ENCODE measurements at regions not wholly inside any gene's neighbourhood (a gene's known extent, or its start where the extent isn't known, plus 50 kb on each side); places are given as distances from the start of the nearest gene placed in this dataset.

DNA sequence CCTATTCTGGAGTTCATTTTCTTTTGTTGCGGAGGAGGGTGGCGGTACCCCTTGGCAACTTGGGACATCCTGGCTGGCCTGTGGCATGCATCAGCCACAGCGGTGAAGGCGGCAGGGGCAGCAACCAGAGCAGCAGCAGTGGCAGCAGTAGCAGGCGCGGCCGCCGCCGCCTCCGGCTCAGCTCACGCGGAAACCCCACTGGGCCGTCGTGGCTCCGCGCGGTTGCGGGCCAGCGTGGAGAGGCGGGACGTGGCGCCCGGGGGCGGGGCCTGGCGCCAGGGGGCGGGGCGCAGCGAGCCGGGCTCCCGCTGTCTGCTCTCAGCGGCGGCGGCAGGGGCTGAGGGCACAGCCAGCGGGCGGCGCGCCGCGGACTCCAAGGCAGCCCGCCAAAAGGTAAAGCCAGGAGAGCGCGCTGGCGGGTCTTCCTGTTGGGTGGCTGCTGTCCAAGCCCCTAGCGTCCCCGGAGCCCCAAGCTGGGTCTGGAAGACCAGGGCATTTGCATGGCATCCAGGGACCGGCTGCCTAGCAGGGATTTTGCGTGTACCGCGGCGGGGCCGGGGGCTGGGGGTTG, 334.4 kb upstream of the THRB start:
- TF ChIP-seq, protein P1, sequence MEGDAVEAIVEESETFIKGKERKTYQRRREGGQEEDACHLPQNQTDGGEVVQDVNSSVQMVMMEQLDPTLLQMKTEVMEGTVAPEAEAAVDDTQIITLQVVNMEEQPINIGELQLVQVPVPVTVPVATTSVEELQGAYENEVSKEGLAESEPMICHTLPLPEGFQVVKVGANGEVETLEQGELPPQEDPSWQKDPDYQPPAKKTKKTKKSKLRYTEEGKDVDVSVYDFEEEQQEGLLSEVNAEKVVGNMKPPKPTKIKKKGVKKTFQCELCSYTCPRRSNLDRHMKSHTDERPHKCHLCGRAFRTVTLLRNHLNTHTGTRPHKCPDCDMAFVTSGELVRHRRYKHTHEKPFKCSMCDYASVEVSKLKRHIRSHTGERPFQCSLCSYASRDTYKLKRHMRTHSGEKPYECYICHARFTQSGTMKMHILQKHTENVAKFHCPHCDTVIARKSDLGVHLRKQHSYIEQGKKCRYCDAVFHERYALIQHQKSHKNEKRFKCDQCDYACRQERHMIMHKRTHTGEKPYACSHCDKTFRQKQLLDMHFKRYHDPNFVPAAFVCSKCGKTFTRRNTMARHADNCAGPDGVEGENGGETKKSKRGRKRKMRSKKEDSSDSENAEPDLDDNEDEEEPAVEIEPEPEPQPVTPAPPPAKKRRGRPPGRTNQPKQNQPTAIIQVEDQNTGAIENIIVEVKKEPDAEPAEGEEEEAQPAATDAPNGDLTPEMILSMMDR (IDR thresholded peaks at IDR 0.05), result no peak
- intact Hi-C loops (cut with micrococcal nuclease), result no loop called here
- peak overlapping the region; percentile 4 for H3K4me2 ChIP-seq (replicated peaks; ENCODE audit: extremely low read depth, low read length, poor library complexity, severe bottlenecking)
- H4K20me1 ChIP-seq (ENCODE audit: insufficient read depth, low read length), result no peaks in the 10 kb centered on the region
- Mint-ChIP-seq H3K36me3 (no peaks in the 10 kb centered on the region), H3K27ac (no peak overlapping the region), H3K4me3 (peak overlapping the region in 1 of 2 donors; percentile 80), H3K9me3 (peaks cover 0 to 11% (median 5%) of the 10 kb centered on the region in 7 donors), H3K4me1 (peaks cover 2% of the 10 kb centered on the region), H3K27me3 (ENCODE audit: low read depth in 3 of 3) (peaks cover 29 to 44% (median 31%) of the 10 kb centered on the region in 3 donors)
- H3K4me1 ChIP-seq (ENCODE audit: control insufficient read depth in 1 of 2, insufficient read depth in 2 of 2, low read length in 2 of 2), result no peaks in the 10 kb centered on the region
- no peaks in the 10 kb centered on the region for H3K9me3 ChIP-seq (replicated peaks in 1 of 2; ENCODE audit: control insufficient read depth in 1 of 2, insufficient read depth in 1 of 2, low read length in 2 of 2)
- no peak overlapping the region for H3K4me3 ChIP-seq (replicated peaks in 1 of 3; ENCODE audit: low read depth in 2 of 3, low read length in 3 of 3)
- no peak overlapping the region for H2AFZ ChIP-seq (ENCODE audit: insufficient read depth, low read depth, low read length, poor library complexity, severe bottlenecking)
- no peak overlapping the region for H3K27ac ChIP-seq (ENCODE audit: low read depth in 1 of 2, low read length in 2 of 2)
- DNase-seq, result no peak
- H3K36me3 ChIP-seq (replicated peaks in 1 of 2; ENCODE audit: control insufficient read depth in 1 of 2, insufficient read depth in 2 of 2, low read length in 2 of 2), result no peaks in the 10 kb centered on the region
- H3K27me3 ChIP-seq (ENCODE audit: control insufficient read depth in 2 of 2, insufficient read depth in 2 of 2, low read length in 2 of 2), result peaks cover 22 to 34% of the 10 kb centered on the region in 2 donors
- H3K79me2 ChIP-seq (ENCODE audit: insufficient read depth, low read length), result no peaks in the 10 kb centered on the region
- no peak overlapping the region for H3K9ac ChIP-seq (ENCODE audit: insufficient read depth, low read length, poor library complexity, severe bottlenecking)
- 4% methylated on average over 43 of the region's 51 CpGs for WGBS (ENCODE audit: insufficient coverage)

DNA sequence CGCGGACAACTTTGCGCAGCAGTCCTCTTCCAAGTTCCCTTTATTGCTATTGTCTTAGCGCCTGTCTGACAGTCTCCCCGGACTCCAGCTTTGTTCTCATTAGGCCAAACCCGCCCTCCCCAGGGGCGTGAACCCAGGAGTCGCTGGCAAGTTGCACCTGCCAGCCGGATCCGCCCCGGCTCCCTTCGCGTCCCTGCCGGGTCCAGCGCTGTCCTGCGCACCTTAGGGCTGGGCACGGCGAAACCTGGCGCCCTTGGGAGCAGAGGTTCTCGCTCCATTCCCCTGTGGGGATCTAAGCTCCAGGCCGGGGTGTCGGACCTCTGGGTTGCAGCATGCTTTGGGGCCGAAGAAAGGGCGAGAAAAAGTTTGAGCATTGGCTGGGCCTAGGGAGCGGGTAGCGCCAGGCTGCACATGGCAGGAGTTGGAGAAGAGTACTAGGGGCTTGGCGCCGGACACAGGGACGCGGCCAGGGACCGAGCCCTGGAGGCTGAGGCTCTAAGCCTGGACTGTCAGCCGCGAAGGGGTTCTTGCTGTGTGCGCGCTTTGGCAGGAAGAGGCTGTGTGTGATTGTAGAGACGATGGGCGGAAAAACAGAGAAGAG, 335.1 kb upstream of the THRB start:
- H3K9me3 Mint-ChIP-seq, result peaks cover 0 to 11% (median 5%) of the 10 kb centered on the region in 7 donors
- Histone ChIP-seq H4K20me1 (ENCODE audit: insufficient read depth, low read length) (no peaks in the 10 kb centered on the region), H3K27me3 (ENCODE audit: control insufficient read depth in 2 of 2, insufficient read depth in 2 of 2, low read length in 2 of 2) (peaks cover 22 to 34% of the 10 kb centered on the region in 2 donors), H3K27ac (ENCODE audit: low read depth in 1 of 2, low read length in 2 of 2) (no peak overlapping the region), H3K79me2 (ENCODE audit: insufficient read depth, low read length) (no peaks in the 10 kb centered on the region), H2AFZ (ENCODE audit: insufficient read depth, low read depth, low read length, poor library complexity, severe bottlenecking) (no peak overlapping the region), H3K9ac (ENCODE audit: insufficient read depth, low read length, poor library complexity, severe bottlenecking) (no peak overlapping the region), H3K9me3 (replicated peaks in 1 of 2; ENCODE audit: control insufficient read depth in 1 of 2, insufficient read depth in 1 of 2, low read length in 2 of 2) (no peaks in the 10 kb centered on the region), H3K4me2 (replicated peaks; ENCODE audit: extremely low read depth, low read length, poor library complexity, severe bottlenecking) (no peak overlapping the region), H3K4me1 (ENCODE audit: control insufficient read depth in 1 of 2, insufficient read depth in 2 of 2, low read length in 2 of 2) (no peaks in the 10 kb centered on the region), H3K4me3 (replicated peaks in 1 of 3; ENCODE audit: low read depth in 2 of 3, low read length in 3 of 3) (no peak overlapping the region), H3K36me3 (replicated peaks in 1 of 2; ENCODE audit: control insufficient read depth in 1 of 2, insufficient read depth in 2 of 2, low read length in 2 of 2) (no peaks in the 10 kb centered on the region)
- peak overlapping the region in 1 of 2 donors; percentile 78 for H3K4me3 Mint-ChIP-seq
- TF ChIP-seq, protein P1 (IDR thresholded peaks at IDR 0.05), result no peak
- WGBS (ENCODE audit: insufficient coverage), result 2% methylated on average over 37 of the region's 37 CpGs
- peaks cover 2% of the 10 kb centered on the region for H3K4me1 Mint-ChIP-seq
- peaks cover 29 to 44% (median 31%) of the 10 kb centered on the region in 3 donors for H3K27me3 Mint-ChIP-seq (ENCODE audit: low read depth in 3 of 3)
- no peak for DNase-seq
- H3K36me3 Mint-ChIP-seq, result no peaks in the 10 kb centered on the region
- intact Hi-C loops (cut with micrococcal nuclease), result no loop called here
- H3K27ac Mint-ChIP-seq, result no peak overlapping the region

All from CD14-positive monocyte (primary cell).